ENCODE measurements at regions not wholly inside any gene's neighbourhood (a gene's known extent, or its start where the extent isn't known, plus 50 kb on each side); places are given as distances from the start of the nearest gene placed in this dataset.

DNA sequence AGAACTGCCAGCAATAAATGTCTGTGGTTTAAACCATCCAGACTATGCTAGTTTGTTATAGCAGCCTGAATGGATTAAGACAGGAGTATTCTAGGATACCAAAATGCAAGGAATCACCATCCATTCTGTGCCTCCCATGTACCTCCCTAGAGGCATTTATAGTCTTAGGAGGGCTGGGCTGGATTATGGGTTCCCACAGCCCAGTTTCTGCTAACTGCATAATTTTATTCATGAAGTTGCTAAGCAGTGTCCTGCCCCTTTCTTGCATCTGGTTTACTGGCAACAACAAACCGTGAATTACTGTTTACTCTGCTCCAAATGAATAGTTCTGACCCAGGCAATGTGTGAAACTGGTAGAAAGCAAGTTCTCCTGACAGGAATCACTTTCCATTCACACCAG is 67.1 kb upstream of the PRKX start:
- no peak for TF ChIP-seq L3MBTL2 (conservative IDR thresholded peaks at IDR 0.05)
- TF ChIP-seq SUZ12 (IDR thresholded peaks at IDR 0.05), result no peak
- no peak for TF ChIP-seq FOXA1 (IDR thresholded peaks at IDR 0.05)
- TF ChIP-seq LEF1 (IDR thresholded peaks at IDR 0.05; ENCODE audit: borderline replicate concordance), result no peak
- POLR2A ChIA-PET, result no interaction called here
- CTCF ChIA-PET, result no interaction called here
- no peak for DNase-seq (ENCODE audit: extremely low spot score)

DNA sequence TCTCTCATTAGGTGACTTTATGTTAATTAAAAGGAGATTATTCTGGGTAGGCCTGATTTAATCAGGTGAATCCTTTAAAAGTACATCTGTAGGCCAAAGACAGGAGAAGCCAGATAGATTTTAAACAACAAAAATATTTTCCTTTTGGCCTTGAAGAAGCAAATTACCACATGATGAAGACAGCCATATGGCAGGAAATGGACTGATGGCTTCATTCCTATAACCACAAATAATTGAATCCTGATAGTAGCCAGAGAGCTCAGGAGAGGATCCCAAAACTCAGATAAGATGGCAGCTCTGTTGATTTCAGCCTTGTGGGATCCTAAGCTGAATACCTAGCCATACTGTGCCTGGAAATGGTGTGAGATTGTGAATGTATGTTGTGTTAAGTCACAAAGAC is 66.1 kb upstream of the PRKX start:
- ChIA-PET CTCF (no interaction called here), POLR2A (no interaction called here)
- no peak for TF ChIP-seq SP1 (IDR thresholded peaks at IDR 0.05)
- TF ChIP-seq LEF1 (IDR thresholded peaks at IDR 0.05; ENCODE audit: borderline replicate concordance), result no peak
- TF ChIP-seq, protein P1, sequence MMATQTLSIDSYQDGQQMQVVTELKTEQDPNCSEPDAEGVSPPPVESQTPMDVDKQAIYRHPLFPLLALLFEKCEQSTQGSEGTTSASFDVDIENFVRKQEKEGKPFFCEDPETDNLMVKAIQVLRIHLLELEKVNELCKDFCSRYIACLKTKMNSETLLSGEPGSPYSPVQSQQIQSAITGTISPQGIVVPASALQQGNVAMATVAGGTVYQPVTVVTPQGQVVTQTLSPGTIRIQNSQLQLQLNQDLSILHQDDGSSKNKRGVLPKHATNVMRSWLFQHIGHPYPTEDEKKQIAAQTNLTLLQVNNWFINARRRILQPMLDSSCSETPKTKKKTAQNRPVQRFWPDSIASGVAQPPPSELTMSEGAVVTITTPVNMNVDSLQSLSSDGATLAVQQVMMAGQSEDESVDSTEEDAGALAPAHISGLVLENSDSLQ (IDR thresholded peaks at IDR 0.05), result no peak
- TF ChIP-seq HDGF (IDR thresholded peaks at IDR 0.05; ENCODE audit: borderline replicate concordance), result no peak
- no peak for TF ChIP-seq ELF4 (IDR thresholded peaks at IDR 0.05)
- TF ChIP-seq FOXK2 (IDR thresholded peaks at IDR 0.05), result no peak
- TF ChIP-seq CTBP1 (IDR thresholded peaks at IDR 0.05; ENCODE audit: borderline replicate concordance), result no peak
- TF ChIP-seq ZNF384 (IDR thresholded peaks at IDR 0.05), result no peak
- TF ChIP-seq FOXA1 (IDR thresholded peaks at IDR 0.05), result no peak
- no peak for TF ChIP-seq NFRKB (IDR thresholded peaks at IDR 0.05)
- no peak for TF ChIP-seq TARDBP (IDR thresholded peaks at IDR 0.05)

DNA sequence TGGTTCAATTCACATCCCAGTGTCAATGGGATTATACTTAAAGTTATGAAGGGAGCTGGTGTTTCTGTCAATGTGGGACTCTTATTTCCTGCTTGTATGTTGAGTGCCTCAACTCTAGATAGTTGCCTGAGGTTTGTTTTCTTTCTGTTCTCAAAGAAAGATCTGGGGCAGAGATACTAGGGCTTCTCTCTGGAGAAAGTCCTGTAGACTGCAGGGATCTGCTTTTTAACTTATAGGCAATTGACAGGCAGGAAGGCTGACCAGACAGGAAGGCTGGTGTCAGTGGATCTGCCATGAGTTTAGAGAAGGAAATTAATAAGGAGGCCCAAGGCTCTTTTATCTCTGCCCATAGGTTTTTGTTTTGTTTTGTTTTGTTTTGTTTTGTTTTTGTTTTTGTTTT is 64.0 kb upstream of the PRKX start:
- DNase-seq (ENCODE audit: extremely low spot score), result no peak
- ChIA-PET POLR2A (no interaction called here), CTCF (no interaction called here)
- TF ChIP-seq LEF1 (IDR thresholded peaks at IDR 0.05; ENCODE audit: borderline replicate concordance) (no peak), SUZ12 (IDR thresholded peaks at IDR 0.05) (no peak), CTBP1 (IDR thresholded peaks at IDR 0.05; ENCODE audit: borderline replicate concordance) (no peak), FOXK2 (IDR thresholded peaks at IDR 0.05) (no peak), ELF4 (IDR thresholded peaks at IDR 0.05) (no peak), HDGF (IDR thresholded peaks at IDR 0.05; ENCODE audit: borderline replicate concordance) (no peak), FOXM1 (IDR thresholded peaks at IDR 0.05; ENCODE audit: borderline replicate concordance) (no peak), NFRKB (IDR thresholded peaks at IDR 0.05) (no peak), TARDBP (IDR thresholded peaks at IDR 0.05) (no peak), L3MBTL2 (conservative IDR thresholded peaks at IDR 0.05) (no peak), ZNF384 (IDR thresholded peaks at IDR 0.05) (no peak), BHLHE40 (IDR thresholded peaks at IDR 0.05; ENCODE audit: borderline replicate concordance) (no peak)

More for the DNA sequence above, 66.1 kb upstream of the PRKX start:
- no peak for DNase-seq (ENCODE audit: extremely low spot score)

DNA sequence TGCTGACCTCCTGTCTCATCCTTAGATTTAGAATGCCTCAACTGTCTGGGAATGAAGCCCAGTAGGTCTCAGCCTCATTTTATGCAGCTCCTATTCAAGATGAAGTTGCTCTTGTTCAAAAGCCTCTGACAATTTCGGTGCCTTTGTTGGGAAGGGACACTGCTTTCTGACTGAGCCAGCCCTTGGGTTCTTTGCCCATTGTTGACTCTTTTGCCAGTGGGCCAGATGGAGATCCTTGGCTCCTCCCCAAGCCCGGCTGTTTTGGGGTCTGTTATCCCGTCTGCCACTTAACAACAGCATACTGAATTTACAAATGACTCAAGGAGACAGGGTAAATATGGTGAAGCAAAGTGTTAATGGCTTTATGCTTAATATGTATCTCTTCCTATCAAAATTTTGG is 58.3 kb upstream of the PRKX start:
- CTCF ChIA-PET, result no interaction called here
- TF ChIP-seq FOXM1 (IDR thresholded peaks at IDR 0.05; ENCODE audit: borderline replicate concordance), result no peak
- no peak for TF ChIP-seq ZNF384 (IDR thresholded peaks at IDR 0.05)
- TF ChIP-seq FOXA1 (IDR thresholded peaks at IDR 0.05), result no peak
- TF ChIP-seq NFRKB (IDR thresholded peaks at IDR 0.05), result no peak
- TF ChIP-seq, protein P1 (IDR thresholded peaks at IDR 0.05), result no peak
- TF ChIP-seq TARDBP (IDR thresholded peaks at IDR 0.05), result no peak
- no peak for TF ChIP-seq SUZ12 (IDR thresholded peaks at IDR 0.05)
- no peak for TF ChIP-seq ARNT (IDR thresholded peaks at IDR 0.05)
- no peak for TF ChIP-seq CTBP1 (IDR thresholded peaks at IDR 0.05; ENCODE audit: borderline replicate concordance)
- no peak for TF ChIP-seq SP1 (IDR thresholded peaks at IDR 0.05)
- no peak for TF ChIP-seq ELF4 (IDR thresholded peaks at IDR 0.05)
- no peak for TF ChIP-seq L3MBTL2 (conservative IDR thresholded peaks at IDR 0.05)
- no peak for TF ChIP-seq LEF1 (IDR thresholded peaks at IDR 0.05; ENCODE audit: borderline replicate concordance)
- no peak for TF ChIP-seq HDGF (IDR thresholded peaks at IDR 0.05; ENCODE audit: borderline replicate concordance)
- no peak for TF ChIP-seq FOXK2 (IDR thresholded peaks at IDR 0.05)
- TF ChIP-seq BHLHE40 (IDR thresholded peaks at IDR 0.05; ENCODE audit: borderline replicate concordance), result no peak
- POLR2A ChIA-PET, result no interaction called here
- no peak for DNase-seq (ENCODE audit: extremely low spot score)

DNA sequence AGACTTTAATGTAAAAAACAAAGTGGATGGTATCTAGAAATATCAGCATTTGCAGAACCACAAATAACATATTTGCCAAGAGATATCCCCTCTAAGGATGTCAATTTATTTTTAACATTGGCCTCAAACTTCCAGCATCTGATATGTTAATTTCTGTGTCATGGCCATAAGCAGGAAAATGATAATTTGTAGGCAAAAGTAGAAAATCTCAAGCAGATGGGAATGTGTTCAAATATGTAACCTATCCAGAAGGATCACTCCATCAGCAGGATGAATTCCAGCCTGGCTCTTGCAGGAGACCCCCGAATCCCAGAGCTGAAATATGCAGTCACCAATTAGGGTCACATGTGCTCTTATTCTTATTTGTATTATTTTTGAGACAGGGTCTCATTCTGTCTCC is 55.4 kb upstream of the PRKX start:
- no peak for DNase-seq (ENCODE audit: extremely low spot score)
- ChIA-PET POLR2A (no interaction called here), CTCF (no interaction called here)
- no peak for TF ChIP-seq CTBP1 (IDR thresholded peaks at IDR 0.05; ENCODE audit: borderline replicate concordance)
- no peak for TF ChIP-seq FOXA1 (IDR thresholded peaks at IDR 0.05)
- TF ChIP-seq L3MBTL2 (conservative IDR thresholded peaks at IDR 0.05), result no peak
- TF ChIP-seq ARNT (IDR thresholded peaks at IDR 0.05), result no peak
- no peak for TF ChIP-seq NFRKB (IDR thresholded peaks at IDR 0.05)
- no peak for TF ChIP-seq TARDBP (IDR thresholded peaks at IDR 0.05)
- no peak for TF ChIP-seq BHLHE40 (IDR thresholded peaks at IDR 0.05; ENCODE audit: borderline replicate concordance)
- TF ChIP-seq ELF4 (IDR thresholded peaks at IDR 0.05), result no peak
